Liver (tissue), 8 donors: ENCODE measurements at regions not wholly inside any gene's neighbourhood (a gene's known extent, or its start where the extent isn't known, plus 50 kb on each side); places are given as distances from the start of the nearest gene placed in this dataset.

Experiments
- DNase-seq: peaks from one replicate; pipeline ENCODE4 v3.0.0-alpha.2; 2017; ENCODE audit warnings: low spot score
- H3K27ac ChIP-seq, 2 donors: one replicate each; pipeline ENCODE4 v1.7.0; 2013; ENCODE audit warnings: inconsistent platforms in 2 of 2, low read length in 2 of 2, control low read depth in 1 of 2, low read depth in 1 of 2, mild to moderate bottlenecking in 1 of 2
- H3K27me3 ChIP-seq, 4 donors: one replicate each; pipeline versions ENCODE4 v1.6.1 to v1.7.0; 2013; ENCODE audit warnings: low read length in 3 of 4, inconsistent platforms in 1 of 4, mild to moderate bottlenecking in 1 of 4, moderate library complexity in 1 of 4; ENCODE audit not compliant: control insufficient read depth in 4 of 4, insufficient read depth in 4 of 4
- H3K36me3 ChIP-seq, 4 donors: one replicate each; pipeline versions ENCODE4 v1.6.1 to v1.7.0; 2013; ENCODE audit warnings: low read length in 3 of 4, mild to moderate bottlenecking in 3 of 4, low read depth in 1 of 4, moderate library complexity in 1 of 4; ENCODE audit not compliant: control insufficient read depth in 4 of 4, insufficient read depth in 3 of 4
- H3K4me1 ChIP-seq, 4 donors: one replicate each; pipeline versions ENCODE4 v1.6.1 to v1.7.0; 2013; ENCODE audit warnings: low read length in 3 of 4, mild to moderate bottlenecking in 3 of 4, moderate library complexity in 1 of 4; ENCODE audit not compliant: control insufficient read depth in 4 of 4, insufficient read depth in 4 of 4
- H3K4me3 ChIP-seq, 3 donors: one replicate each; pipeline versions ENCODE4 v1.6.1 to v1.7.0; 2013; ENCODE audit warnings: low read length in 3 of 3, control low read depth in 1 of 3, low read depth in 1 of 3, mild to moderate bottlenecking in 1 of 3
- H3K9ac ChIP-seq, 2 donors: one replicate each; pipeline ENCODE4 v1.7.0; 2013; ENCODE audit warnings: low read length in 2 of 2, mild to moderate bottlenecking in 2 of 2, moderate library complexity in 2 of 2, control low read depth in 1 of 2, low read depth in 1 of 2
- H3K9me3 ChIP-seq, 4 donors: one replicate each; pipeline versions ENCODE4 v1.6.1 to v1.7.0; 2013; ENCODE audit warnings: low read length in 3 of 4; ENCODE audit not compliant: control insufficient read depth in 4 of 4
- CTCF ChIP-seq: fragments of 150-350 bp; IDR thresholded peaks from 2 replicates; pipeline ENCODE4 v1.5.1; 2017; ENCODE audit warnings: improper control_type of control experiment, low read depth, low read length; ENCODE audit not compliant: missing input control
- EGR1 ChIP-seq, 2 donors: IDR thresholded peaks; 2 replicates each; pipeline ENCODE4 v1.6.1; 2016 to 2018; ENCODE audit warnings: antibody characterized with exemption in 2 of 2, low read depth in 2 of 2
- FOXA1 ChIP-seq: IDR thresholded peaks from 2 replicates; pipeline ENCODE4 v1.6.1; 2016; ENCODE audit warnings: antibody characterized with exemption
- FOXA2 ChIP-seq: IDR thresholded peaks from 2 replicates; pipeline ENCODE4 v1.6.1; 2016; ENCODE audit warnings: antibody characterized with exemption
- GABPA ChIP-seq, 2 donors: IDR thresholded peaks in 1 of 2; conservative IDR thresholded peaks in 1 of 2; 2 replicates each; pipeline ENCODE4 v1.6.1; 2016; ENCODE audit warnings: antibody characterized with exemption in 2 of 2, mild to moderate bottlenecking in 1 of 2, moderate library complexity in 1 of 2
- JUND ChIP-seq, 2 donors: IDR thresholded peaks; 2 replicates each; pipeline ENCODE4 v1.6.1; 2016; ENCODE audit warnings: antibody characterized with exemption in 2 of 2
- MAX ChIP-seq: IDR thresholded peaks from 2 replicates; pipeline ENCODE4 v1.6.1; 2016; ENCODE audit warnings: antibody characterized with exemption
- RAD21 ChIP-seq, 2 donors: IDR thresholded peaks; 2 replicates each; pipeline ENCODE4 v1.6.1; 2016; ENCODE audit warnings: antibody characterized with exemption in 2 of 2, mild to moderate bottlenecking in 2 of 2
- REST ChIP-seq: IDR thresholded peaks from 2 replicates; pipeline ENCODE4 v1.6.1; 2016; ENCODE audit warnings: antibody characterized with exemption, mild to moderate bottlenecking
- RXRA ChIP-seq, 2 donors: IDR thresholded peaks; 2 replicates each; pipeline ENCODE4 v1.6.1; 2017 to 2018; ENCODE audit warnings: antibody characterized with exemption in 2 of 2, mild to moderate bottlenecking in 1 of 2
- SP1 ChIP-seq: IDR thresholded peaks from 2 replicates; pipeline ENCODE4 v1.6.1; 2018; ENCODE audit warnings: antibody characterized with exemption, mild to moderate bottlenecking
- TAF1 ChIP-seq: conservative IDR thresholded peaks from 2 replicates; pipeline ENCODE4 v1.6.1; 2016; ENCODE audit warnings: antibody characterized with exemption, mild to moderate bottlenecking
- ZBTB33 ChIP-seq: IDR thresholded peaks from 2 replicates; pipeline ENCODE4 v1.6.1; 2016; ENCODE audit warnings: antibody characterized with exemption
- WGBS: extraction: QIAGEN DNeasy Blood & Tissue Kit; methylation state at CpG from one replicate; pipeline ENCODE4 v1.1.7; 2013; 5-methylcytosine and 5-hydroxymethylcytosine counted together
- donor health status: healthy.
- donor health status: healthy.
- donor health status: healthy.
- donor health status: healthy.
- donor health status: healthy.

- 94% methylated on average over 14 of the region's 14 CpGs for WGBS
- Histone ChIP-seq H3K9ac (no peak overlapping the region), H3K4me1 (peaks cover 0 to 11% (median 2%) of the 10 kb centered on the region in 4 donors), H3K9me3 (no peaks in the 10 kb centered on the region), H3K4me3 (no peak overlapping the region), H3K27ac (no peak overlapping the region), H3K27me3 (no peaks in the 10 kb centered on the region), H3K36me3 (no peaks in the 10 kb centered on the region)
- TF ChIP-seq GABPA (IDR thresholded peaks at IDR 0.05 in 1 of 2, conservative IDR thresholded peaks at IDR 0.05 in 1 of 2) (no peak), RAD21 (IDR thresholded peaks at IDR 0.05) (no peak), SP1 (no peak), ZBTB33 (no peak), EGR1 (IDR thresholded peaks at IDR 0.05; ENCODE audit: low read depth in 2 of 2) (no peak), JUND (IDR thresholded peaks at IDR 0.05) (no peak), RXRA (IDR thresholded peaks at IDR 0.05) (no peak), MAX (no peak), REST (no peak), TAF1 (no peak)
- DNase-seq, result no peak
These were observed 66.6 kb upstream of the SORBS2 start for GRCh38 chr4:185878633-185879032.

GRCh38 chr4:185879666-185880312, 67.8 kb upstream of the SORBS2 start:
- Histone ChIP-seq H3K4me1 (peaks cover 0 to 11% (median 2%) of the 10 kb centered on the region in 4 donors), H3K4me3 (no peak overlapping the region), H3K27me3 (no peaks in the 10 kb centered on the region), H3K9ac (no peak overlapping the region), H3K9me3 (no peaks in the 10 kb centered on the region), H3K27ac (no peak overlapping the region), H3K36me3 (no peaks in the 10 kb centered on the region)
- no peak for DNase-seq
- TF ChIP-seq GABPA (IDR thresholded peaks at IDR 0.05 in 1 of 2, conservative IDR thresholded peaks at IDR 0.05 in 1 of 2) (no peak), JUND (IDR thresholded peaks at IDR 0.05) (no peak), FOXA2 (no peak), FOXA1 (no peak), SP1 (no peak), CTCF (no peak)
- WGBS, result 91% methylated on average over 18 of the region's 18 CpGs
